ENCODE measurements at regions not wholly inside any gene's neighbourhood (a gene's known extent, or its start where the extent isn't known, plus 50 kb on each side); places are given as distances from the start of the nearest gene placed in this dataset.

- intact Hi-C loops (cut with micrococcal nuclease; ENCODE audit: unreplicated experiment) = no loop called here
- no peak for DNase-seq (ENCODE audit: low spot score)
- Histone ChIP-seq H3K9me3 (ENCODE audit: low read depth, low read length, poor library complexity, severe bottlenecking) (no peaks in the 10 kb centered on the region), H3K36me3 (ENCODE audit: insufficient read depth, low read length, poor library complexity, severe bottlenecking) (no peaks in the 10 kb centered on the region), H3K4me3 (ENCODE audit: low read depth, low read length, poor library complexity, severe bottlenecking) (no peak overlapping the region), H3K4me1 (ENCODE audit: insufficient read depth, low read length, poor library complexity, severe bottlenecking) (peaks cover 13% of the 10 kb centered on the region), H3K27me3 (replicated peaks; ENCODE audit: insufficient read depth, low read depth, low read length, poor library complexity) (no peaks in the 10 kb centered on the region), H3K27ac (ENCODE audit: low read depth, low read length, poor library complexity, severe bottlenecking) (no peak overlapping the region)
- no TSS peak for BruUV-seq (replicated peaks)
- ChIA-PET CTCF (no interaction called here), POLR2A (ENCODE audit: low non-redundant PET) (no interaction called here)
- no peak for TF ChIP-seq EZH2 (IDR thresholded peaks at IDR 0.05; ENCODE audit: borderline replicate concordance, low read depth, low read length, poor library complexity, severe bottlenecking)
- TF ChIP-seq, protein P1, sequence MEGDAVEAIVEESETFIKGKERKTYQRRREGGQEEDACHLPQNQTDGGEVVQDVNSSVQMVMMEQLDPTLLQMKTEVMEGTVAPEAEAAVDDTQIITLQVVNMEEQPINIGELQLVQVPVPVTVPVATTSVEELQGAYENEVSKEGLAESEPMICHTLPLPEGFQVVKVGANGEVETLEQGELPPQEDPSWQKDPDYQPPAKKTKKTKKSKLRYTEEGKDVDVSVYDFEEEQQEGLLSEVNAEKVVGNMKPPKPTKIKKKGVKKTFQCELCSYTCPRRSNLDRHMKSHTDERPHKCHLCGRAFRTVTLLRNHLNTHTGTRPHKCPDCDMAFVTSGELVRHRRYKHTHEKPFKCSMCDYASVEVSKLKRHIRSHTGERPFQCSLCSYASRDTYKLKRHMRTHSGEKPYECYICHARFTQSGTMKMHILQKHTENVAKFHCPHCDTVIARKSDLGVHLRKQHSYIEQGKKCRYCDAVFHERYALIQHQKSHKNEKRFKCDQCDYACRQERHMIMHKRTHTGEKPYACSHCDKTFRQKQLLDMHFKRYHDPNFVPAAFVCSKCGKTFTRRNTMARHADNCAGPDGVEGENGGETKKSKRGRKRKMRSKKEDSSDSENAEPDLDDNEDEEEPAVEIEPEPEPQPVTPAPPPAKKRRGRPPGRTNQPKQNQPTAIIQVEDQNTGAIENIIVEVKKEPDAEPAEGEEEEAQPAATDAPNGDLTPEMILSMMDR (conservative IDR thresholded peaks at IDR 0.05; ENCODE audit: low read depth, low read length) = no peak
These were observed 115.0 kb upstream of the SEM1 start for GRCh38 chr7:96824686-96825085.

DNA sequence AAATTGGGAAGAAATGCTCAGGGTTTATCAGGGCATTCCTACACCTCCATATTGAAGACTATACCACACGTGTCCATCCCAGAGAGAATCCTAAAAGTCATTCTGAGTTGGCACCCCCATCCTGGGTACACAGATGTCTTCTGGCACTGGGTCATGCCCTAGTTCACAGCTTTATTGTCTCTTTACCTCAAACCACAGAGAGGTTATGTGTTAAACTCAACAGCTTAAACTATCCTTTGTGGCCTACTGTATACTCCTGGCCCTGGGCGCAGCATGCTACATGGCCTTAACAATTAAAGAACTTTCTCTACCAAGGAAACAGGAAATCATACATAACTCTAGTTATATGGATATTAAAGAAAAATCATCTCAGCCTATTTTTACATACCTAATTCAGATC is 115.6 kb upstream of the SEM1 start:
- peaks cover 13% of the 10 kb centered on the region for H3K4me1 ChIP-seq (ENCODE audit: insufficient read depth, low read length, poor library complexity, severe bottlenecking)
- no peaks in the 10 kb centered on the region for H3K27me3 ChIP-seq (replicated peaks; ENCODE audit: insufficient read depth, low read depth, low read length, poor library complexity)
- ChIA-PET POLR2A (ENCODE audit: low non-redundant PET) (no interaction called here), CTCF (no interaction called here)
- no peaks in the 10 kb centered on the region for H3K36me3 ChIP-seq (ENCODE audit: insufficient read depth, low read length, poor library complexity, severe bottlenecking)
- no peak overlapping the region for H3K27ac ChIP-seq (ENCODE audit: low read depth, low read length, poor library complexity, severe bottlenecking)
- intact Hi-C loops (cut with micrococcal nuclease; ENCODE audit: unreplicated experiment) = no loop called here
- no peak for DNase-seq (ENCODE audit: low spot score)
- BruUV-seq (replicated peaks) = no TSS peak
- H3K4me3 ChIP-seq (ENCODE audit: low read depth, low read length, poor library complexity, severe bottlenecking) = no peak overlapping the region
- no peak for TF ChIP-seq EZH2 (IDR thresholded peaks at IDR 0.05; ENCODE audit: borderline replicate concordance, low read depth, low read length, poor library complexity, severe bottlenecking)
- TF ChIP-seq, protein P1 (conservative IDR thresholded peaks at IDR 0.05; ENCODE audit: low read depth, low read length) = no peak
- no peaks in the 10 kb centered on the region for H3K9me3 ChIP-seq (ENCODE audit: low read depth, low read length, poor library complexity, severe bottlenecking)

- CTCF ChIA-PET = no interaction called here
- no peak overlapping the region for H3K27ac ChIP-seq (ENCODE audit: low read depth, low read length, poor library complexity, severe bottlenecking)
- no peaks in the 10 kb centered on the region for H3K9me3 ChIP-seq (ENCODE audit: low read depth, low read length, poor library complexity, severe bottlenecking)
- POLR2A ChIA-PET (ENCODE audit: low non-redundant PET) = no interaction called here
- no peaks in the 10 kb centered on the region for H3K27me3 ChIP-seq (replicated peaks; ENCODE audit: insufficient read depth, low read depth, low read length, poor library complexity)
- DNase-seq (ENCODE audit: low spot score) = no peak
- BruUV-seq (replicated peaks) = no TSS peak
- no peak for TF ChIP-seq EZH2 (IDR thresholded peaks at IDR 0.05; ENCODE audit: borderline replicate concordance, low read depth, low read length, poor library complexity, severe bottlenecking)
- TF ChIP-seq, protein P1 (conservative IDR thresholded peaks at IDR 0.05; ENCODE audit: low read depth, low read length) = no peak
- H3K4me1 ChIP-seq (ENCODE audit: insufficient read depth, low read length, poor library complexity, severe bottlenecking) = peaks cover 13% of the 10 kb centered on the region
- intact Hi-C loops (cut with micrococcal nuclease; ENCODE audit: unreplicated experiment) = no loop called here
- no peak overlapping the region for H3K4me3 ChIP-seq (ENCODE audit: low read depth, low read length, poor library complexity, severe bottlenecking)
- no peaks in the 10 kb centered on the region for H3K36me3 ChIP-seq (ENCODE audit: insufficient read depth, low read length, poor library complexity, severe bottlenecking)
These were observed 116.4 kb upstream of the SEM1 start for GRCh38 chr7:96826089-96826488.
